Panc1 (cell line): ENCODE measurements at regions not wholly inside any gene's neighbourhood (a gene's known extent, or its start where the extent isn't known, plus 50 kb on each side); places are given as distances from the start of the nearest gene placed in this dataset.

Experiments
- ATAC-seq: fragments of 200-7000 bp; cut with Tn5 transposase; 2 replicates; pipeline ENCODE4 v1.9.1; 2020; ENCODE audit warnings: mild to moderate bottlenecking, moderate library complexity
- BruUV-seq: library from RNA; stranded (reverse); fragments of 400-500 nt; replicated peaks from 2 replicates; lab custom pipeline; 2021; lab: Mats Ljungman, UMichigan
- CTCF ChIA-PET: fragments of 300-600 bp; sonication (Branson Sonifier 250); formaldehyde crosslinking; loops from one replicate; lab custom pipeline; 2022; ENCODE audit warnings: antibody characterized with exemption; lab: Charles Lee
- POLR2A ChIA-PET: fragments of 300-600 bp; sonication (Branson Sonifier 250); formaldehyde crosslinking; loops from one replicate; lab custom pipeline; 2022; ENCODE audit warnings: antibody characterized with exemption; lab: Charles Lee
- DNase-seq: peaks from one replicate; pipeline ENCODE4 v3.0.0-alpha.2; 2010; ENCODE audit warnings: low read depth, low spot score
- H3K27ac ChIP-seq: 2 replicates; pipeline ENCODE4 v1.5.1; 2011; ENCODE audit warnings: mild to moderate bottlenecking, low read length, inconsistent platforms
- H3K27me3 ChIP-seq: fragments of 200-500 bp; sonication (Bioruptor generic); 2 replicates; pipeline ENCODE4 v1.6.0; 2014; ENCODE audit warnings: low read length, inconsistent platforms; ENCODE audit not compliant: control insufficient read depth, insufficient read depth
- H3K36me3 ChIP-seq: fragments of 200-500 bp; sonication (Bioruptor generic); 2 replicates; pipeline ENCODE4 v1.5.1; 2014; ENCODE audit warnings: inconsistent platforms, mild to moderate bottlenecking, low read length, moderate library complexity; ENCODE audit not compliant: control insufficient read depth, insufficient read depth
- H3K4me1 ChIP-seq: 2 replicates; pipeline ENCODE4 v1.5.1; 2011; ENCODE audit warnings: inconsistent platforms, mild to moderate bottlenecking, low read length, moderate library complexity; ENCODE audit not compliant: control insufficient read depth, insufficient read depth
- H3K4me3 ChIP-seq, 2 experiments: 2 replicates each; pipeline ENCODE4 v1.5.1; 2011 to 2012; ENCODE audit warnings: low read depth in 2 of 2, low read length in 2 of 2, mild to moderate bottlenecking in 2 of 2, inconsistent platforms in 1 of 2, moderate library complexity in 1 of 2
- H3K9me3 ChIP-seq: fragments of 200-500 bp; sonication (Bioruptor generic); 2 replicates; pipeline ENCODE4 v1.5.1; 2014; ENCODE audit warnings: low read depth, mild to moderate bottlenecking, inconsistent platforms, low read length, moderate library complexity; ENCODE audit not compliant: control insufficient read depth, insufficient read depth
- CTCF ChIP-seq: fragments of 450-650 bp; IDR thresholded peaks from 2 replicates; pipeline ENCODE4 v1.5.1; 2017; ENCODE audit warnings: mild to moderate bottlenecking
- POLR2AphosphoS5 ChIP-seq: IDR thresholded peaks from 2 replicates; pipeline ENCODE4 v1.6.1; 2012; ENCODE audit warnings: mild to moderate bottlenecking, low read depth, low read length, moderate library complexity
- SIN3A ChIP-seq: IDR thresholded peaks from 2 replicates; pipeline ENCODE4 v1.6.1; 2012; ENCODE audit warnings: low read depth, mild to moderate bottlenecking, low read length, moderate library complexity, borderline replicate concordance; ENCODE audit not compliant: insufficient read depth
- TCF7L2 ChIP-seq: IDR thresholded peaks from 2 replicates; pipeline ENCODE4 v1.6.1; 2011; ENCODE audit warnings: mild to moderate bottlenecking, low read depth, low read length, inconsistent platforms
- in situ Hi-C: cut with HindIII; loops from 2 replicates; pipeline ENCODE4 v1.10.0; 2016; ENCODE audit warnings: low sequenced_read_pairs, low pct_unique_long_range_greater_than_20kb
- intact Hi-C: fragments of 100-400 bp; cut with micrococcal nuclease; formaldehyde crosslinking; loops from one replicate; pipeline ENCODE4 v1.10.0; 2022; ENCODE audit not compliant: unreplicated experiment
- TF ChIP-seq, protein P1 (sequence below), 2 experiments: IDR thresholded peaks; 2 replicates each; pipeline ENCODE4 v1.6.1; 2011 to 2012; ENCODE audit warnings: low read depth in 2 of 2, control low read depth in 1 of 2, low read length in 1 of 2, mild to moderate bottlenecking in 1 of 2, moderate library complexity in 1 of 2; ENCODE audit not compliant: insufficient read depth in 1 of 2

DNA sequence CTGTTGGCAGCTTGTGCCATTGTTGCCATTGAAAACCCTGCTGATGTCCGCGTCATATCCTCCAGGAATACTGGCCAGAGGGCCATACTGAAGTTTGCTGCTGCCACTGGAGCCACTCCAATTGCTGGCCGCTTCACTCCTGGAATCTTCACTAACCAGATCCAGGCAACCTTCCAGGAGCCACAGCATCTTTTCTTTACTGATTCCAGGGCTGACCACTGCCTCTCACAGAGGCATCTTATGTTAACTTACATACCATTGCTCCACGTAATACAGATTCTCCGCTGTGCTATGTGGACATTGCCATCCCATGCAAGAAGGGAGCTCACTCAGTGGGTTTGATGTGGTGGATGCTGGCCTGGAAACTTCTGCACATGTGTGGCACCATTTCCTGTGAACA lies 221.8 kb upstream of the FAM83B start:
- in situ Hi-C loops (no loop called here), intact Hi-C loops (no loop called here)
- ChIA-PET POLR2A (no interaction called here), CTCF (no interaction called here)
- H3K4me1 ChIP-seq, result no peaks in the 10 kb centered on the region
- BruUV-seq, result no TSS peak
- H3K27ac ChIP-seq, result no peak overlapping the region
- no peak for DNase-seq
- no peaks in the 10 kb centered on the region for H3K36me3 ChIP-seq
- no peaks in the 10 kb centered on the region for H3K27me3 ChIP-seq
- H3K4me3 ChIP-seq, result no peak overlapping the region
- ATAC-seq, result no peak
- H3K9me3 ChIP-seq, result 0 out of 2 replicates have a peak, but pooled peaks cover 4% of the 10 kb centered on the region
- TF ChIP-seq, protein P1, sequence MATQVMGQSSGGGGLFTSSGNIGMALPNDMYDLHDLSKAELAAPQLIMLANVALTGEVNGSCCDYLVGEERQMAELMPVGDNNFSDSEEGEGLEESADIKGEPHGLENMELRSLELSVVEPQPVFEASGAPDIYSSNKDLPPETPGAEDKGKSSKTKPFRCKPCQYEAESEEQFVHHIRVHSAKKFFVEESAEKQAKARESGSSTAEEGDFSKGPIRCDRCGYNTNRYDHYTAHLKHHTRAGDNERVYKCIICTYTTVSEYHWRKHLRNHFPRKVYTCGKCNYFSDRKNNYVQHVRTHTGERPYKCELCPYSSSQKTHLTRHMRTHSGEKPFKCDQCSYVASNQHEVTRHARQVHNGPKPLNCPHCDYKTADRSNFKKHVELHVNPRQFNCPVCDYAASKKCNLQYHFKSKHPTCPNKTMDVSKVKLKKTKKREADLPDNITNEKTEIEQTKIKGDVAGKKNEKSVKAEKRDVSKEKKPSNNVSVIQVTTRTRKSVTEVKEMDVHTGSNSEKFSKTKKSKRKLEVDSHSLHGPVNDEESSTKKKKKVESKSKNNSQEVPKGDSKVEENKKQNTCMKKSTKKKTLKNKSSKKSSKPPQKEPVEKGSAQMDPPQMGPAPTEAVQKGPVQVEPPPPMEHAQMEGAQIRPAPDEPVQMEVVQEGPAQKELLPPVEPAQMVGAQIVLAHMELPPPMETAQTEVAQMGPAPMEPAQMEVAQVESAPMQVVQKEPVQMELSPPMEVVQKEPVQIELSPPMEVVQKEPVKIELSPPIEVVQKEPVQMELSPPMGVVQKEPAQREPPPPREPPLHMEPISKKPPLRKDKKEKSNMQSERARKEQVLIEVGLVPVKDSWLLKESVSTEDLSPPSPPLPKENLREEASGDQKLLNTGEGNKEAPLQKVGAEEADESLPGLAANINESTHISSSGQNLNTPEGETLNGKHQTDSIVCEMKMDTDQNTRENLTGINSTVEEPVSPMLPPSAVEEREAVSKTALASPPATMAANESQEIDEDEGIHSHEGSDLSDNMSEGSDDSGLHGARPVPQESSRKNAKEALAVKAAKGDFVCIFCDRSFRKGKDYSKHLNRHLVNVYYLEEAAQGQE (IDR thresholded peaks at IDR 0.05; ENCODE audit: insufficient read depth in 1 of 2, low read depth in 2 of 2, low read length in 1 of 2), result no peak
- no peak for TF ChIP-seq SIN3A
- no peak for TF ChIP-seq POLR2AphosphoS5
- no peak for TF ChIP-seq CTCF
- no peak for TF ChIP-seq TCF7L2

DNA sequence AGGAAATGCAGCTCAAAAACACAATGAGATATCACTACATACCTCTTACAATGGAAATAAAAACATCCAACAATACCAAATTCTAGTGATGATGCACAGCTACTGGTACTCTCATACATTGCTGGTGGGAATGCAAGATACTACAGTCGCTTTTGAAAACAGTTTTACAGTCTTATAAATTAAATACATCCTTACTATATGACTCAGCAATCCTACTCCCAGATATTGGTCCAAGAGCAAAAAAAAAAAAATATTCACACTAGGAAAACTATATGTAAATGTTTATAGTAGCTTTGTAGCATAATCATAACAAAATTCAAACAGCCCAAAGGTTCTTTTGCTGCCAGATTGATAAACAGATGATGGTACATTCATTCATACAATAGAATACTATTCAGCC lies 217.4 kb upstream of the FAM83B start:
- no peak for DNase-seq
- intact Hi-C loops, result no loop called here
- Histone ChIP-seq H3K36me3 (no peaks in the 10 kb centered on the region), H3K27me3 (no peaks in the 10 kb centered on the region), H3K9me3 (no peaks in the 10 kb centered on the region), H3K27ac (no peak overlapping the region), H3K4me1 (no peaks in the 10 kb centered on the region), H3K4me3 (no peak overlapping the region)
- no peak for TF ChIP-seq CTCF
- TF ChIP-seq POLR2AphosphoS5, result no peak
- TF ChIP-seq TCF7L2, result no peak
- TF ChIP-seq, protein P1 (IDR thresholded peaks at IDR 0.05; ENCODE audit: insufficient read depth in 1 of 2, low read depth in 2 of 2, low read length in 1 of 2), result no peak
- no peak for TF ChIP-seq SIN3A
- in situ Hi-C loops, result no loop called here
- CTCF ChIA-PET, result no interaction called here
- POLR2A ChIA-PET, result no interaction called here
- ATAC-seq, result no peak
- BruUV-seq, result no TSS peak
